H9 (cell line): ENCODE measurements at regions not wholly inside any gene's neighbourhood (a gene's known extent, or its start where the extent isn't known, plus 50 kb on each side); places are given as distances from the start of the nearest gene placed in this dataset.

ENCODE experiments used
- DNase-seq: peaks from one replicate; pipeline ENCODE4 v3.0.0-alpha.2; 2017
- H2AFZ ChIP-seq: one replicate; pipeline ENCODE4 v1.6.1; 2013; ENCODE audit warnings: mild to moderate bottlenecking, low read length, control low read depth, moderate library complexity
- H2AK5ac ChIP-seq: 2 replicates; pipeline ENCODE4 v1.6.1; 2013; ENCODE audit warnings: low read length, control low read depth, mixed read lengths; ENCODE audit not compliant: insufficient read length
- H2BK120ac ChIP-seq: one replicate; pipeline ENCODE4 v1.6.1; 2013; ENCODE audit warnings: low read depth, mild to moderate bottlenecking, low read length, control low read depth, inconsistent platforms; ENCODE audit not compliant: poor library complexity, severe bottlenecking
- H2BK12ac ChIP-seq: 2 replicates; pipeline ENCODE4 v1.6.1; 2013; ENCODE audit warnings: low read length, control low read depth, mixed read lengths, low read depth; ENCODE audit not compliant: insufficient read length
- H2BK15ac ChIP-seq: 2 replicates; pipeline ENCODE4 v1.6.1; 2013; ENCODE audit warnings: low read depth, low read length, control low read depth
- H2BK20ac ChIP-seq: one replicate; pipeline ENCODE4 v1.6.1; 2013; ENCODE audit warnings: low read depth, mild to moderate bottlenecking, low read length, control low read depth, inconsistent platforms; ENCODE audit not compliant: poor library complexity, severe bottlenecking
- H2BK5ac ChIP-seq: 2 replicates; pipeline ENCODE4 v1.6.1; 2013; ENCODE audit warnings: low read length, control low read depth, mixed read lengths; ENCODE audit not compliant: insufficient read length
- H3K14ac ChIP-seq: 2 replicates; pipeline ENCODE4 v1.6.1; 2013; ENCODE audit warnings: low read length, control low read depth; ENCODE audit not compliant: insufficient read depth
- H3K18ac ChIP-seq: 2 replicates; pipeline ENCODE4 v1.6.1; 2013; ENCODE audit warnings: low read depth, mild to moderate bottlenecking, mixed read lengths, low read length, control low read depth; ENCODE audit not compliant: insufficient read length
- H3K23ac ChIP-seq: 2 replicates; pipeline ENCODE4 v1.6.1; 2013; ENCODE audit warnings: low read length, control low read depth, mixed read lengths, low read depth; ENCODE audit not compliant: insufficient read length
- H3K23me2 ChIP-seq: 2 replicates; pipeline ENCODE4 v1.6.1; 2013; ENCODE audit warnings: low read depth, mild to moderate bottlenecking, mixed read lengths, low read length, control low read depth; ENCODE audit not compliant: insufficient read length, poor library complexity, severe bottlenecking
- H3K27ac ChIP-seq: 2 replicates; pipeline ENCODE4 v1.5.1; 2013; ENCODE audit warnings: low read length, control low read depth, mixed read lengths, low read depth; ENCODE audit not compliant: insufficient read length
- H3K27me3 ChIP-seq: 2 replicates; pipeline ENCODE4 v1.6.1; 2013; ENCODE audit warnings: low read length, control low read depth, inconsistent platforms; ENCODE audit not compliant: insufficient read depth
- H3K4ac ChIP-seq: 2 replicates; pipeline ENCODE4 v1.6.1; 2013; ENCODE audit warnings: low read depth, mild to moderate bottlenecking, control low read depth, inconsistent platforms, low read length, moderate library complexity
- H3K4me1 ChIP-seq: 2 replicates; pipeline ENCODE4 v1.6.1; 2013; ENCODE audit warnings: low read length, control low read depth, inconsistent platforms; ENCODE audit not compliant: insufficient read depth
- H3K4me2 ChIP-seq: 2 replicates; pipeline ENCODE4 v1.6.1; 2013; ENCODE audit warnings: low read length, control low read depth, mixed read lengths; ENCODE audit not compliant: insufficient read length, insufficient read depth
- H3K56ac ChIP-seq: 2 replicates; pipeline ENCODE4 v1.6.1; 2013; ENCODE audit warnings: low read depth, mild to moderate bottlenecking, mixed read lengths, low read length, control low read depth; ENCODE audit not compliant: insufficient read length
- H3K79me1 ChIP-seq: 2 replicates; pipeline ENCODE4 v1.6.1; 2013; ENCODE audit warnings: low read depth, mild to moderate bottlenecking, moderate library complexity, low read length, control low read depth, inconsistent platforms; ENCODE audit not compliant: insufficient read depth, poor library complexity, severe bottlenecking
- H3K79me2 ChIP-seq: 2 replicates; pipeline ENCODE4 v1.6.1; 2013; ENCODE audit warnings: low read length, control low read depth, inconsistent platforms; ENCODE audit not compliant: insufficient read depth
- H3K9ac ChIP-seq: 2 replicates; pipeline ENCODE4 v1.6.1; 2013; ENCODE audit warnings: low read length, control low read depth, mixed read lengths; ENCODE audit not compliant: insufficient read length; ENCODE audit errors: extremely low read depth
- H3K9me3 ChIP-seq: one replicate; pipeline ENCODE4 v1.6.1; 2013; ENCODE audit warnings: low read depth, low read length, inconsistent platforms; ENCODE audit not compliant: control insufficient read depth
- H3T11ph ChIP-seq: one replicate; pipeline ENCODE4 v1.6.1; 2013; ENCODE audit warnings: mild to moderate bottlenecking, low read length, control low read depth, inconsistent platforms
- H4K20me1 ChIP-seq: one replicate; pipeline ENCODE4 v1.6.1; 2013; ENCODE audit not compliant: control insufficient read depth, insufficient read length, insufficient read depth
- H4K5ac ChIP-seq: 2 replicates; pipeline ENCODE4 v1.6.1; 2013; ENCODE audit warnings: low read depth, mild to moderate bottlenecking, mixed read lengths, low read length, control low read depth; ENCODE audit not compliant: insufficient read length
- H4K8ac ChIP-seq: replicated peaks from 2 replicates; pipeline ENCODE4 v1.6.1; 2013; ENCODE audit warnings: low read length, control low read depth, mixed read lengths, low read depth; ENCODE audit not compliant: insufficient read length
- H4K91ac ChIP-seq: 2 replicates; pipeline ENCODE4 v1.6.1; 2013; ENCODE audit warnings: low read depth, mild to moderate bottlenecking, moderate library complexity, mixed read lengths, low read length, control low read depth; ENCODE audit not compliant: insufficient read length
- H3K27ac Mint-ChIP-seq, 3 experiments: 2 replicates in 2 of 3; 3 replicates in 1 of 3; pipeline ENCODE4 v1.8.0; 2020 to 2021; ENCODE audit warnings: mixed read lengths in 3 of 3, mild to moderate bottlenecking in 1 of 3, moderate library complexity in 1 of 3
- H3K27me3 Mint-ChIP-seq: 2 replicates; pipeline ENCODE4 v1.8.0; 2021; ENCODE audit warnings: low read depth, mild to moderate bottlenecking, moderate library complexity, mixed read lengths
- H3K36me3 Mint-ChIP-seq, 3 experiments: 2 replicates in 2 of 3; 3 replicates in 1 of 3; pipeline ENCODE4 v1.8.0; 2020 to 2021; ENCODE audit warnings: low read depth in 3 of 3, mixed read lengths in 3 of 3; ENCODE audit not compliant: insufficient read depth in 1 of 3
- H3K4me1 Mint-ChIP-seq, 2 experiments: 2 replicates each; pipeline ENCODE4 v1.8.0; 2020; ENCODE audit warnings: mixed read lengths in 2 of 2
- H3K4me3 Mint-ChIP-seq, 2 experiments: 2 replicates in 1 of 2; 3 replicates in 1 of 2; pipeline ENCODE4 v1.8.0; 2020 to 2021; ENCODE audit warnings: mild to moderate bottlenecking in 2 of 2, mixed read lengths in 2 of 2, moderate library complexity in 1 of 2
- H3K9me3 Mint-ChIP-seq, 2 experiments: 2 replicates in 1 of 2; 3 replicates in 1 of 2; pipeline ENCODE4 v1.8.0; 2020; ENCODE audit warnings: mild to moderate bottlenecking in 2 of 2, mixed read lengths in 2 of 2, moderate library complexity in 1 of 2
- CTCF ChIP-seq: fragments of 200-600 bp; sonication (generic); conservative IDR thresholded peaks from 3 replicates; pipeline ENCODE4 v1.8.0; 2021; ENCODE audit warnings: antibody characterized with exemption, mild to moderate bottlenecking
- WGBS: extraction: QIAGEN DNeasy Blood & Tissue Kit; methylation state at CpG from one replicate; pipeline ENCODE4 v1.1.7; 2013; ENCODE audit warnings: missing lambda C conversion rate, low lambda C conversion rate, mixed read lengths; ENCODE audit not compliant: insufficient read length; ENCODE audit errors: extremely low coverage; 5-methylcytosine and 5-hydroxymethylcytosine counted together

GRCh38 chr9:11002705-11003104, 389.9 kb upstream of the PTPRD start:
- Histone ChIP-seq H3K56ac (no peak overlapping the region), H3K4ac (no peak overlapping the region), H3T11ph (no peak overlapping the region), H3K9ac (no peak overlapping the region), H4K20me1 (no peaks in the 10 kb centered on the region), H3K18ac (no peak overlapping the region), H3K4me1 (no peaks in the 10 kb centered on the region), H2BK15ac (no peak overlapping the region), H3K79me1 (no peaks in the 10 kb centered on the region), H2BK120ac (no peak overlapping the region), H3K14ac (no peak overlapping the region), H2AK5ac (no peak overlapping the region), H2BK5ac (no peak overlapping the region), H2BK12ac (no peak overlapping the region), H3K23me2 (no peaks in the 10 kb centered on the region), H3K79me2 (no peaks in the 10 kb centered on the region), H3K27me3 (no peaks in the 10 kb centered on the region), H2AFZ (no peak overlapping the region), H3K27ac (no peak overlapping the region), H4K91ac (no peak overlapping the region), H3K9me3 (no peaks in the 10 kb centered on the region), H2BK20ac (no peak overlapping the region), H3K4me2 (no peak overlapping the region), H4K5ac (no peak overlapping the region), H4K8ac (no peak overlapping the region), H3K23ac (no peak overlapping the region)
- no peaks in the 10 kb centered on the region for H3K27me3 Mint-ChIP-seq
- H3K27ac Mint-ChIP-seq: no peak overlapping the region
- H3K4me1 Mint-ChIP-seq: no peaks in the 10 kb centered on the region
- no peak for DNase-seq
- no peak for TF ChIP-seq CTCF
- no CpG with 5 or more reads among the region's 1 CpG for WGBS
- H3K4me3 Mint-ChIP-seq: no peak overlapping the region
- H3K9me3 Mint-ChIP-seq: no peaks in the 10 kb centered on the region; a peak in 1 of 5 replicates
- H3K36me3 Mint-ChIP-seq: no peaks in the 10 kb centered on the region; a peak in 1 of 7 replicates
